ENCODE measurements at regions not wholly inside any gene's neighbourhood (a gene's known extent, or its start where the extent isn't known, plus 50 kb on each side); places are given as distances from the start of the nearest gene placed in this dataset.

GRCh38 chr7:25303281-25304181 is 75.2 kb upstream of the NPVF start:
- no peak overlapping the region for H3K27ac ChIP-seq
- TF ChIP-seq CTCF (IDR thresholded peaks at IDR 0.05; ENCODE audit: low read depth, low read length, missing control alignments), result no peak
- H3K36me3 ChIP-seq (replicated peaks), result no peaks in the 10 kb centered on the region
- no peaks in the 10 kb centered on the region for H3K27me3 ChIP-seq (replicated peaks)
- in situ Hi-C loops (cut with HindIII; ENCODE audit: low pct_ligation_motif_present, low sequenced_read_pairs), result no loop called here
- no peak overlapping the region for H3K4me3 ChIP-seq (ENCODE audit: low read depth, low read length)
- DNase-seq, result no peak

- no peak overlapping the region for H3K4me3 ChIP-seq (ENCODE audit: low read depth, low read length)
- in situ Hi-C loops (cut with HindIII; ENCODE audit: low pct_ligation_motif_present, low sequenced_read_pairs), result no loop called here
- H3K36me3 ChIP-seq (replicated peaks), result no peaks in the 10 kb centered on the region
- no peak for TF ChIP-seq CTCF (IDR thresholded peaks at IDR 0.05; ENCODE audit: low read depth, low read length, missing control alignments)
- DNase-seq, result no peak
- no peaks in the 10 kb centered on the region for H3K27me3 ChIP-seq (replicated peaks)
- no peak overlapping the region for H3K27ac ChIP-seq
Measured at GRCh38 chr7:25304691-25305090, 76.4 kb upstream of the NPVF start.

GRCh38 chr7:25305831-25306230 is 77.5 kb upstream of the NPVF start:
- H3K4me3 ChIP-seq (ENCODE audit: low read depth, low read length), result no peak overlapping the region
- no peaks in the 10 kb centered on the region for H3K27me3 ChIP-seq (replicated peaks)
- no peak overlapping the region for H3K27ac ChIP-seq
- in situ Hi-C loops (cut with HindIII; ENCODE audit: low pct_ligation_motif_present, low sequenced_read_pairs), result no loop called here
- no peak for DNase-seq
- no peaks in the 10 kb centered on the region for H3K36me3 ChIP-seq (replicated peaks)
- TF ChIP-seq CTCF (IDR thresholded peaks at IDR 0.05; ENCODE audit: low read depth, low read length, missing control alignments), result no peak

- no peak for DNase-seq
- in situ Hi-C loops (cut with HindIII; ENCODE audit: low pct_ligation_motif_present, low sequenced_read_pairs), result no loop called here
- TF ChIP-seq CTCF (IDR thresholded peaks at IDR 0.05; ENCODE audit: low read depth, low read length, missing control alignments), result no peak
- H3K27me3 ChIP-seq (replicated peaks), result no peaks in the 10 kb centered on the region
- no peaks in the 10 kb centered on the region for H3K36me3 ChIP-seq (replicated peaks)
- no peak overlapping the region for H3K27ac ChIP-seq
- no peak overlapping the region for H3K4me3 ChIP-seq (ENCODE audit: low read depth, low read length)
Measured at GRCh38 chr7:25307624-25308023, 79.3 kb upstream of the NPVF start.

- DNase-seq, result no peak
- in situ Hi-C loops (cut with HindIII; ENCODE audit: low pct_ligation_motif_present, low sequenced_read_pairs), result no loop called here
- Histone ChIP-seq H3K27me3 (replicated peaks) (no peaks in the 10 kb centered on the region), H3K36me3 (replicated peaks) (no peaks in the 10 kb centered on the region), H3K27ac (no peak overlapping the region), H3K4me3 (ENCODE audit: low read depth, low read length) (no peak overlapping the region)
- TF ChIP-seq CTCF (IDR thresholded peaks at IDR 0.05; ENCODE audit: low read depth, low read length, missing control alignments), result no peak
Measured at GRCh38 chr7:25308246-25308645, 80.0 kb upstream of the NPVF start.

Measured in brain microvascular endothelial cell (primary cell).